IPS DF 4.7 (cell line): ENCODE measurements at regions not wholly inside any gene's neighbourhood (a gene's known extent, or its start where the extent isn't known, plus 50 kb on each side); places are given as distances from the start of the nearest gene placed in this dataset.
"Not testable (repeated sequence)": the region's sequence is repeated elsewhere in the genome, so short reads cannot be mapped to it uniquely, and the experiment has no call there.

Experiments used
- DNase-seq: peaks from one replicate; pipeline ENCODE4 v3.0.0-alpha.2; 2013; ENCODE audit warnings: low spot score; ENCODE audit errors: extremely low read depth

GRCh38 chr16:75987323-75987722 lies 261.0 kb upstream of the CPHXL start:
- DNase-seq, result no peak

GRCh38 chr16:75996491-75996890 lies 270.2 kb upstream of the CPHXL start:
- DNase-seq, result no peak

- DNase-seq, result no peak
Observed at GRCh38 chr16:75997606-75998005, 271.3 kb upstream of the CPHXL start.

GRCh38 chr16:76007645-76008044 lies 269.6 kb upstream of the CNTNAP4 start:
- DNase-seq, result no peak

GRCh38 chr16:76023835-76024234 lies 253.4 kb upstream of the CNTNAP4 start:
- no peak for DNase-seq

- no peak for DNase-seq
Observed at GRCh38 chr16:76035689-76036088, 241.5 kb upstream of the CNTNAP4 start.

- DNase-seq, result no peak
Observed at GRCh38 chr16:76038097-76038496, 239.1 kb upstream of the CNTNAP4 start.

- DNase-seq, result no peak
Observed at GRCh38 chr16:76052725-76053124, 224.5 kb upstream of the CNTNAP4 start.

GRCh38 chr16:76059186-76059585 lies 218.0 kb upstream of the CNTNAP4 start:
- no peak for DNase-seq

GRCh38 chr16:76059701-76060100 lies 217.5 kb upstream of the CNTNAP4 start:
- no peak for DNase-seq

- no peak for DNase-seq
Observed at GRCh38 chr16:76071690-76072089, 205.5 kb upstream of the CNTNAP4 start.

GRCh38 chr16:76081967-76082366 lies 195.2 kb upstream of the CNTNAP4 start:
- DNase-seq, result no peak

GRCh38 chr16:76106647-76107046 lies 170.6 kb upstream of the CNTNAP4 start:
- no peak for DNase-seq

GRCh38 chr16:76108460-76108859 lies 168.7 kb upstream of the CNTNAP4 start:
- DNase-seq, result no peak

GRCh38 chr16:76114681-76115080 lies 162.5 kb upstream of the CNTNAP4 start:
- no peak for DNase-seq

- DNase-seq, result no peak
Observed at GRCh38 chr16:76118344-76118743, 158.9 kb upstream of the CNTNAP4 start.

- no peak for DNase-seq
Observed at GRCh38 chr16:76121636-76122035, 155.6 kb upstream of the CNTNAP4 start.

- no peak for DNase-seq
Observed at GRCh38 chr16:76123966-76124365, 153.2 kb upstream of the CNTNAP4 start.

GRCh38 chr16:76125871-76126270 lies 151.3 kb upstream of the CNTNAP4 start:
- DNase-seq, result no peak

GRCh38 chr16:76138056-76138455 lies 139.1 kb upstream of the CNTNAP4 start:
- not testable (repeated sequence) for DNase-seq

- DNase-seq, result no peak
Observed at GRCh38 chr16:76157629-76158028, 119.6 kb upstream of the CNTNAP4 start.

GRCh38 chr16:76162046-76162445 lies 115.2 kb upstream of the CNTNAP4 start:
- DNase-seq, result no peak

GRCh38 chr16:76164970-76165558 lies 112.1 kb upstream of the CNTNAP4 start:
- DNase-seq, result no peak

GRCh38 chr16:76175718-76176117 lies 101.5 kb upstream of the CNTNAP4 start:
- no peak for DNase-seq
